Right cardiac atrium (tissue), 5 donors: ENCODE measurements at regions not wholly inside any gene's neighbourhood (a gene's known extent, or its start where the extent isn't known, plus 50 kb on each side); places are given as distances from the start of the nearest gene placed in this dataset.

ENCODE experiments used
- ATAC-seq, 2 donors: fragments of 200-7000 bp; cut with Tn5 transposase; one replicate each; pipeline versions ENCODE4 v1.8.0 to v1.9.1; 2020; ENCODE audit warnings: moderate library complexity in 2 of 2, mild to moderate bottlenecking in 1 of 2
- DNase-seq, 3 donors: peaks; one replicate each; pipeline ENCODE4 v3.0.0-alpha.2; 2020
- H3K27ac ChIP-seq: one replicate; pipeline ENCODE4 v1.5.1; 2013; ENCODE audit warnings: mild to moderate bottlenecking, low read length, control low read depth, moderate library complexity
- H3K27me3 ChIP-seq: one replicate; pipeline ENCODE4 v1.6.1; 2013; ENCODE audit not compliant: control insufficient read depth, insufficient read depth
- H3K4me1 ChIP-seq: one replicate; pipeline ENCODE4 v1.6.1; 2013; ENCODE audit warnings: low read length; ENCODE audit not compliant: control insufficient read depth, insufficient read depth
- H3K4me3 ChIP-seq: one replicate; pipeline ENCODE4 v1.5.1; 2013; ENCODE audit warnings: low read length, control low read depth
- H3K9me3 ChIP-seq: one replicate; pipeline ENCODE4 v1.6.1; 2013; ENCODE audit warnings: low read length; ENCODE audit not compliant: control insufficient read depth
- WGBS: extraction: QIAGEN DNeasy Blood & Tissue Kit; methylation state at CpG from one replicate; pipeline ENCODE4 v1.1.7; 2013; 5-methylcytosine and 5-hydroxymethylcytosine counted together
- intact Hi-C, 4 donors: fragments of 100-400 bp; cut with DNase I; formaldehyde crosslinking; loops; one replicate each; pipeline versions ENCODE4 v1.11.0 to v1.14.0; 2022 to 2023
- donor health status: healthy with polysubstance abuse.
- donor health status: DM: no; HTN: yes; CAD: no.
- donor health status: DM: no; HTN: no; CAD: no.
- donor health status: DM: no; HTN: yes; CAD: no; lungs with severe emphysema.
- donor health status: DM: yes; HTN: yes; CAD: no.

GRCh38 chr22:49025791-49026493 is 801.7 kb downstream of the BRD1 start:
- Histone ChIP-seq H3K4me1 (no peaks in the 10 kb centered on the region), H3K27ac (no peak overlapping the region), H3K27me3 (no peaks in the 10 kb centered on the region), H3K4me3 (no peak overlapping the region), H3K9me3 (no peaks in the 10 kb centered on the region)
- intact Hi-C loops, result no loop called here
- 87% methylated on average over 17 of the region's 17 CpGs for WGBS
- DNase-seq (peak in 2 of 3 donors; percentile 37 to 43), ATAC-seq (no peak)

- DNase-seq (peak in 1 of 3 donors; percentile 24), ATAC-seq (no peak)
- H3K27me3 ChIP-seq, result no peaks in the 10 kb centered on the region
- H3K4me3 ChIP-seq, result no peak overlapping the region
- intact Hi-C loops, result no loop called here
- no peak overlapping the region for H3K27ac ChIP-seq
- WGBS, result 77% methylated on average over 17 of the region's 17 CpGs
- no peaks in the 10 kb centered on the region for H3K9me3 ChIP-seq
- H3K4me1 ChIP-seq, result no peaks in the 10 kb centered on the region
These were observed 802.8 kb downstream of the BRD1 start for GRCh38 chr22:49024775-49025440.

GRCh38 chr22:49023879-49024774 is 803.5 kb downstream of the BRD1 start:
- Histone ChIP-seq H3K9me3 (no peaks in the 10 kb centered on the region), H3K27me3 (no peaks in the 10 kb centered on the region), H3K4me1 (no peaks in the 10 kb centered on the region), H3K4me3 (no peak overlapping the region), H3K27ac (no peak overlapping the region)
- ATAC-seq (no peak), DNase-seq (peak in 2 of 3 donors; percentile 35 to 38)
- 79% methylated on average over 38 of the region's 38 CpGs for WGBS
- intact Hi-C loops, result no loop called here

- no peaks in the 10 kb centered on the region for H3K4me1 ChIP-seq
- WGBS, result 76% methylated on average over 22 of the region's 22 CpGs
- DNase-seq, result peak in 1 of 3 donors; percentile 22
- H3K4me3 ChIP-seq, result no peak overlapping the region
- H3K9me3 ChIP-seq, result no peaks in the 10 kb centered on the region
- ATAC-seq, result no peak
- no peaks in the 10 kb centered on the region for H3K27me3 ChIP-seq
- H3K27ac ChIP-seq, result no peak overlapping the region
- intact Hi-C loops, result no loop called here
These were observed 804.4 kb downstream of the BRD1 start for GRCh38 chr22:49023161-49023878.

- ATAC-seq (no peak), DNase-seq (no peak)
- Histone ChIP-seq H3K4me3 (no peak overlapping the region), H3K4me1 (no peaks in the 10 kb centered on the region), H3K27me3 (no peaks in the 10 kb centered on the region), H3K27ac (no peak overlapping the region), H3K9me3 (no peaks in the 10 kb centered on the region)
- intact Hi-C loops, result no loop called here
- 81% methylated on average over 4 of the region's 4 CpGs for WGBS
These were observed 804.9 kb downstream of the BRD1 start for GRCh38 chr22:49022816-49023160.

GRCh38 chr22:49021926-49022815 is 805.5 kb downstream of the BRD1 start:
- Histone ChIP-seq H3K4me3 (no peak overlapping the region), H3K9me3 (no peaks in the 10 kb centered on the region), H3K4me1 (no peaks in the 10 kb centered on the region), H3K27ac (no peak overlapping the region), H3K27me3 (no peaks in the 10 kb centered on the region)
- intact Hi-C loops, result no loop called here
- peak in 1 of 3 donors; percentile 23 for DNase-seq
- ATAC-seq, result no peak
- 77% methylated on average over 23 of the region's 23 CpGs for WGBS

- ATAC-seq (no peak), DNase-seq (peak in 1 of 3 donors; percentile 42)
- intact Hi-C loops, result no loop called here
- Histone ChIP-seq H3K27me3 (no peaks in the 10 kb centered on the region), H3K27ac (no peak overlapping the region), H3K4me3 (no peak overlapping the region), H3K9me3 (no peaks in the 10 kb centered on the region), H3K4me1 (no peaks in the 10 kb centered on the region)
- 79% methylated on average over 27 of the region's 27 CpGs for WGBS
These were observed 806.3 kb downstream of the BRD1 start for GRCh38 chr22:49021131-49021925.

- DNase-seq, result no peak
- H3K4me3 ChIP-seq, result no peak overlapping the region
- H3K9me3 ChIP-seq, result no peaks in the 10 kb centered on the region
- intact Hi-C loops, result no loop called here
- no peaks in the 10 kb centered on the region for H3K27me3 ChIP-seq
- no peaks in the 10 kb centered on the region for H3K4me1 ChIP-seq
- no peak overlapping the region for H3K27ac ChIP-seq
- WGBS, result 73% methylated on average over 15 of the region's 15 CpGs
- no peak for ATAC-seq
These were observed 807.6 kb downstream of the BRD1 start for GRCh38 chr22:49019737-49020713.

GRCh38 chr22:49018601-49019000 is 809.1 kb downstream of the BRD1 start:
- no peaks in the 10 kb centered on the region for H3K27me3 ChIP-seq
- H3K4me3 ChIP-seq, result no peak overlapping the region
- H3K27ac ChIP-seq, result no peak overlapping the region
- peak in 1 of 3 donors; percentile 29 for DNase-seq
- H3K9me3 ChIP-seq, result no peaks in the 10 kb centered on the region
- no peak for ATAC-seq
- H3K4me1 ChIP-seq, result no peaks in the 10 kb centered on the region
- WGBS, result 84% methylated on average over 12 of the region's 12 CpGs
- intact Hi-C loops, result no loop called here
